Adrenal gland (tissue), 9 donors: ENCODE measurements at regions not wholly inside any gene's neighbourhood (a gene's known extent, or its start where the extent isn't known, plus 50 kb on each side); places are given as distances from the start of the nearest gene placed in this dataset.

ENCODE experiments used
- DNase-seq, 7 donors: peaks; one replicate each; pipeline ENCODE4 v3.0.0-alpha.2; 2019 to 2020
- H3K27ac ChIP-seq, 5 donors: fragments of 200-600 bp; sonication (generic) in 4 of 5; 1 replicate in 3 of 5; 2 replicates in 2 of 5; pipeline versions ENCODE4 v1.5.1 to v1.8.0; 2016 to 2020; ENCODE audit warnings: mild to moderate bottlenecking in 1 of 5
- H3K27me3 ChIP-seq: fragments of 200-600 bp; 2 replicates; pipeline ENCODE4 v1.8.0; 2021
- H3K36me3 ChIP-seq, 2 donors: fragments of 200-600 bp; replicated peaks in 1 of 2; 1 replicate in 1 of 2; 2 replicates in 1 of 2; pipeline versions ENCODE4 v1.5.1 to v1.8.0; 2018 to 2022
- H3K4me1 ChIP-seq, 2 donors: fragments of 200-600 bp; replicated peaks in 1 of 2; 1 replicate in 1 of 2; 2 replicates in 1 of 2; pipeline versions ENCODE4 v1.5.1 to v1.8.0; 2018 to 2021
- H3K4me3 ChIP-seq, 4 donors: fragments of 200-600 bp; sonication (generic) in 3 of 4; one replicate each; pipeline ENCODE4 v1.5.1; 2016 to 2018
- H3K9me3 ChIP-seq, 3 donors: fragments of 200-600 bp; sonication (generic) in 1 of 3; replicated peaks in 1 of 3; 1 replicate in 2 of 3; 2 replicates in 1 of 3; pipeline versions ENCODE4 v1.5.1 to v1.8.0; 2016 to 2021
- POLR2A ChIP-seq, 2 donors: fragments of 450-650 bp; IDR thresholded peaks; one replicate each; pipeline ENCODE4 v1.6.1; 2017; ENCODE audit warnings: antibody characterized with exemption in 2 of 2, mild to moderate bottlenecking in 2 of 2, moderate library complexity in 1 of 2
- WGBS, 4 donors: extraction: QIAGEN DNeasy Blood & Tissue Kit in 2 of 4; methylation state at CpG; one replicate each; pipeline versions ENCODE4 v1.1.5 to v1.1.7; 2013 to 2017; 5-methylcytosine and 5-hydroxymethylcytosine counted together
- intact Hi-C, 2 donors: fragments of 100-400 bp; cut with DNase I; formaldehyde crosslinking; loops; one replicate each; pipeline versions ENCODE4 v1.14.1 to v1.15.0; 2022 to 2023
- TF ChIP-seq, protein P1 (sequence below), 6 experiments: fragments of 450-650 bp in 4 of 6; fragments of 200-600 bp in 2 of 6; sonication (generic) in 1 of 6; IDR thresholded peaks; 1 replicate in 5 of 6; 2 replicates in 1 of 6; pipeline versions ENCODE4 v1.5.1 to v1.8.0; 2016 to 2021; ENCODE audit warnings: antibody characterized with exemption in 6 of 6, mild to moderate bottlenecking in 2 of 6, moderate library complexity in 1 of 6
- donor health status: healthy with polysubstance abuse.
- donor health status: Bipolar disorder and iron deficiency.
- donor health status: DM: yes; HTN: yes; CAD: no.
- donor health status: DM: no; HTN: no; CAD: no.
- donor health status: DM: no; HTN: no; CAD: no.

DNA sequence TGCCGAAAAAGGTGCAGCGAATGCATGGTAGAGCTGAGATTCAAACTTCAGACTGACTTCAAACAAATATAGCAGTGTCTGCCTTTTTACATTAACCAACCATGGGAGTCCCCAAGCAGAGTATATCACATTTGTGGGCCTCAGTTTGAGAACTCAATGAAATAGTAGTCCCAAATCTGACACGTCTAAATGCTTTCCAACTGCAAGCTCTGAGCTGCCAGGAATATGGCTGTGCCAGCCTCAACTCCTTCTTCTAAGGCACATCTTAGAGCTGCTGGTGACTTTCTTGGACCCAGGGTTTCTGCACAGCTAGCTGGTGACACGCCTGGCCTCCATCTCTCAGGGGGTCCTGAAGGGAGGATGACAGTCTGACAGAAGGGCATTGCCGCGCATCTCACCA, 78.8 kb upstream of the SLC2A1 start:
- no peak overlapping the region for H3K27ac ChIP-seq
- H3K9me3 ChIP-seq = no peaks in the 10 kb centered on the region
- WGBS, 4 donors = 90 to 93% (median 92%) methylated on average over 6 of the region's 6 CpGs
- no peaks in the 10 kb centered on the region for H3K36me3 ChIP-seq
- H3K4me1 ChIP-seq = no peaks in the 10 kb centered on the region
- no peak overlapping the region for H3K4me3 ChIP-seq
- no peaks in the 10 kb centered on the region for H3K27me3 ChIP-seq
- intact Hi-C loops = no loop called here
- no peak for DNase-seq
- TF ChIP-seq POLR2A (IDR thresholded peaks at IDR 0.05) = no peak
- TF ChIP-seq, protein P1, sequence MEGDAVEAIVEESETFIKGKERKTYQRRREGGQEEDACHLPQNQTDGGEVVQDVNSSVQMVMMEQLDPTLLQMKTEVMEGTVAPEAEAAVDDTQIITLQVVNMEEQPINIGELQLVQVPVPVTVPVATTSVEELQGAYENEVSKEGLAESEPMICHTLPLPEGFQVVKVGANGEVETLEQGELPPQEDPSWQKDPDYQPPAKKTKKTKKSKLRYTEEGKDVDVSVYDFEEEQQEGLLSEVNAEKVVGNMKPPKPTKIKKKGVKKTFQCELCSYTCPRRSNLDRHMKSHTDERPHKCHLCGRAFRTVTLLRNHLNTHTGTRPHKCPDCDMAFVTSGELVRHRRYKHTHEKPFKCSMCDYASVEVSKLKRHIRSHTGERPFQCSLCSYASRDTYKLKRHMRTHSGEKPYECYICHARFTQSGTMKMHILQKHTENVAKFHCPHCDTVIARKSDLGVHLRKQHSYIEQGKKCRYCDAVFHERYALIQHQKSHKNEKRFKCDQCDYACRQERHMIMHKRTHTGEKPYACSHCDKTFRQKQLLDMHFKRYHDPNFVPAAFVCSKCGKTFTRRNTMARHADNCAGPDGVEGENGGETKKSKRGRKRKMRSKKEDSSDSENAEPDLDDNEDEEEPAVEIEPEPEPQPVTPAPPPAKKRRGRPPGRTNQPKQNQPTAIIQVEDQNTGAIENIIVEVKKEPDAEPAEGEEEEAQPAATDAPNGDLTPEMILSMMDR (IDR thresholded peaks at IDR 0.05) = no peak

DNA sequence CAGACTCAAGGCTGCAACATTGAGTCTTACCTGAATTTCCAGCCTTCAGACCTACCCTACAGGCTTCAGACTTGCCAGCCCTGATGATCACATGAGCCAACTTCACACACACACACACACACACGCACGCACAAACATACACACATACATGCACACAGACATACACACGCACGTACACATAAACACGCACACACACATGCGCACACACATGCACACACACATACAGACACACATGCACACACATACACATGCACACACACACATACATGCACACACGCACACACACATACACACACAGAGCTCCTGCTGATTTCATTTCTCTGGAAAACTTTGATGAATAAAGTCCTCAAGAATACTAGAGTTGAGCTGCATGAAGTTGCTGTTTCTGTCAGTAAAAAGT, 78.3 kb upstream of the SLC2A1 start:
- Histone ChIP-seq H3K36me3 (no peaks in the 10 kb centered on the region), H3K4me1 (no peaks in the 10 kb centered on the region), H3K27ac (no peak overlapping the region), H3K9me3 (no peaks in the 10 kb centered on the region), H3K27me3 (no peaks in the 10 kb centered on the region), H3K4me3 (no peak overlapping the region)
- 80 to 97% (median 94%) methylated on average over 7 of the region's 7 CpGs for WGBS, 4 donors
- no peak for TF ChIP-seq POLR2A (IDR thresholded peaks at IDR 0.05)
- TF ChIP-seq, protein P1 (IDR thresholded peaks at IDR 0.05) = no peak
- intact Hi-C loops = no loop called here
- DNase-seq = no peak

DNA sequence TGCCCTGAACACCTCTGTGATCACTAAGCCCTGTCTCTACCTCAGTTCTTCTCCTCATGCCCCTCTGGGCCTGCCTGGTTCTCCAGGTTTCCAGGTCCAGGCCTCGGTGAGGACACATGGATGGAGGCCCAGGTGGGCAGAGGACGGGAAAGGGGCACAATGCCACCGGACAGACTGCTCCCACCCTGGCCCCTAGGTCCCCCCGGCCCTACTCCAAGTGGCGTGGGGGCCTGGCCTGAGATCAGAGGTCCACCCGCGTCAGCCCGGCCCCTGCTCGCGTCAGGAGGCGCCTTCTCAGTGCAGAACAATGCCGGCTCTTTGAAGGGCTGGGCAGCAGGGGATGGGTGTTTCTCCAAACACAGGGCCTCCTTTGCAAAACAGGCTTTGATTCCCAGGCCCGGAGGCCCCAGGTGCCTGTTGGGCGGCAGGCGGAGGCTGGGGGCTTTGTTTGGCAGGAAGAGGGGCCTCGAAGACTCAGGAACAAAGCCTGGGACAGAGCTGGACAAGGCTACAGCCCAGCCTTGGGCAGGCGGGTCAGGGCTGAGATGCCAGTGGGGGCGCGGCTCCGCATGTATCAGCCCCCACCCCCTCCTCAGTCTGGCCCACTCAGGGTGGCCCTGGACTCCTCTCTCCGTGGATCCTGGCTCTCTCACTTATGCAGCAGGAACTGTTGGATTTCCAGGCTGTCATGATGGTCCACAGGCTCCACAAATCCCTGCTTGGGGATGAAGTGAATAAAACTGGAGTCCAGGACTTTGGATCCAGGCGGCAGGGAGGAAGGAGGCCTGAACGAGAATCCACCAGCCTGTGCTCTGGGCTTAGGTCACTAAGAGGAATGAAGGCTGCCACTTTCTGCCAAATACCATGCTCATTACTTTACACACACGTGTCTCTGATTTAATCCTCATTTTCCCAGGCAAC, 77.4 kb upstream of the SLC2A1 start:
- DNase-seq = no peak
- Histone ChIP-seq H3K27ac (no peak overlapping the region), H3K27me3 (no peaks in the 10 kb centered on the region), H3K4me3 (no peak overlapping the region), H3K9me3 (no peaks in the 10 kb centered on the region), H3K36me3 (no peaks in the 10 kb centered on the region), H3K4me1 (no peaks in the 10 kb centered on the region)
- TF ChIP-seq, protein P1 (IDR thresholded peaks at IDR 0.05) = no peak
- TF ChIP-seq POLR2A (IDR thresholded peaks at IDR 0.05) = no peak
- intact Hi-C loops = no loop called here
- 75 to 84% (median 81%) methylated on average over 5 to 24 of the region's 24 CpGs for WGBS, 4 donors

DNA sequence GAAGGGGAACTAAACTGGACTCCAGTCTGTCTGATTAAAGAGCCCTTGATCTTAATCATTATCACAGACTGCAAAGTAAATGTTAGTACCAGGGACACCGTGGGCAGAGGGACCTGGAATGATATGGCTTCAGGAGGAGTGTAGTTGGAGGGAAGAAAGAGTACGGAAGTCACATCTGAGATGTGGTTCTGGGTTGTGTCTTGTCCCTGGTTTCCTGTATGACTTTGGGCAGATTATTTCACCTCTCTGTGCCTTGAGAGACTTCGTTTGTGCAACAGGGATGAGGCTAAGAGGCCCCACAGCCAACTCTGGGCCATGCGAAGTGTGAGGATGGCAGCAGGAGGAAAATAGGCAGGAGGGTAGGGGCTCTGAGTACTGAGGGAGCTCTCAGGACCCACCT, 76.1 kb upstream of the SLC2A1 start:
- no peak overlapping the region for H3K4me3 ChIP-seq
- DNase-seq = no peak
- no peaks in the 10 kb centered on the region for H3K4me1 ChIP-seq
- 60 to 79% (median 70%) methylated on average over 4 of the region's 4 CpGs for WGBS, 4 donors
- no peaks in the 10 kb centered on the region for H3K9me3 ChIP-seq
- intact Hi-C loops = no loop called here
- no peaks in the 10 kb centered on the region for H3K27me3 ChIP-seq
- H3K27ac ChIP-seq = peak overlapping the region in 1 of 5 donors; percentile 59
- no peak for TF ChIP-seq POLR2A (IDR thresholded peaks at IDR 0.05)
- TF ChIP-seq, protein P1 (IDR thresholded peaks at IDR 0.05) = no peak
- H3K36me3 ChIP-seq = no peaks in the 10 kb centered on the region
